GM23248 (cell line): ENCODE measurements at regions not wholly inside any gene's neighbourhood (a gene's known extent, or its start where the extent isn't known, plus 50 kb on each side); places are given as distances from the start of the nearest gene placed in this dataset.
A peak's percentile ranks its signal among the peaks of the same experiment; 100 is the strongest.
"Not testable (repeated sequence)": the region's sequence is repeated elsewhere in the genome, so short reads cannot be mapped to it uniquely, and the experiment has no call there.

Source experiments
- DNase-seq: peaks from one replicate; pipeline ENCODE4 v3.0.0-alpha.2; 2015
- H2AFZ ChIP-seq: fragments of 200-600 bp; sonication (generic); 2 replicates; pipeline ENCODE4 v1.6.1; 2016; ENCODE audit warnings: antibody characterized with exemption
- H3F3A ChIP-seq: fragments of 200-600 bp; sonication (generic); 2 replicates; pipeline ENCODE4 v1.6.1; 2016; ENCODE audit warnings: mild to moderate bottlenecking, antibody characterized with exemption, mixed run types; ENCODE audit not compliant: insufficient read depth
- H3K27ac ChIP-seq: fragments of 200-600 bp; sonication (generic); 2 replicates; pipeline ENCODE4 v1.5.1; 2016; ENCODE audit warnings: mild to moderate bottlenecking
- H3K27me3 ChIP-seq: fragments of 200-600 bp; sonication (generic); replicated peaks from 2 replicates; pipeline ENCODE4 v1.6.1; 2016; ENCODE audit warnings: mild to moderate bottlenecking; ENCODE audit not compliant: insufficient read depth
- H3K36me3 ChIP-seq: fragments of 200-600 bp; sonication (generic); 2 replicates; pipeline ENCODE4 v1.6.1; 2016; ENCODE audit warnings: low read depth, mild to moderate bottlenecking
- H3K4me1 ChIP-seq: fragments of 200-600 bp; sonication (generic); 2 replicates; pipeline ENCODE4 v1.6.1; 2016; ENCODE audit warnings: mild to moderate bottlenecking; ENCODE audit not compliant: insufficient read depth
- H3K4me2 ChIP-seq: fragments of 200-600 bp; sonication (generic); one replicate; pipeline ENCODE4 v1.6.1; 2016; ENCODE audit warnings: mild to moderate bottlenecking; ENCODE audit not compliant: unreplicated experiment
- H3K4me3 ChIP-seq: fragments of 200-600 bp; sonication (generic); 2 replicates; pipeline ENCODE4 v1.5.1; 2016; ENCODE audit warnings: mild to moderate bottlenecking
- H3K79me2 ChIP-seq: fragments of 200-600 bp; sonication (generic); 2 replicates; pipeline ENCODE4 v1.6.1; 2016; ENCODE audit warnings: mild to moderate bottlenecking; ENCODE audit not compliant: insufficient read depth
- H3K9ac ChIP-seq: fragments of 200-600 bp; sonication (generic); 2 replicates; pipeline ENCODE4 v1.6.1; 2016; ENCODE audit warnings: mild to moderate bottlenecking
- H3K9me2 ChIP-seq: fragments of 200-600 bp; sonication (generic); 2 replicates; pipeline ENCODE4 v1.6.1; 2016; ENCODE audit warnings: mixed run types, mild to moderate bottlenecking, moderate library complexity; ENCODE audit not compliant: insufficient read depth
- H3K9me3 ChIP-seq: fragments of 200-600 bp; sonication (generic); one replicate; pipeline ENCODE4 v1.6.1; 2017; ENCODE audit warnings: low read depth
- H4K20me1 ChIP-seq: fragments of 200-600 bp; sonication (generic); 2 replicates; pipeline ENCODE4 v1.6.0; 2016; ENCODE audit not compliant: insufficient read depth
- WGBS, 2 experiments: methylation state at CpG; one replicate each; pipeline ENCODE4 v1.1.6; 2015 to 2017; ENCODE audit warnings: low lambda C conversion rate in 2 of 2, low coverage in 1 of 2; ENCODE audit errors: missing lambda C conversion rate in 2 of 2; 5-methylcytosine and 5-hydroxymethylcytosine counted together
- in situ Hi-C: fragments of 300-500 bp; cut with MboI; formaldehyde crosslinking; loops from 2 replicates; pipeline ENCODE4 v1.15.0; 2020

GRCh38 chr1:146770998-146771397 is 167.1 kb upstream of the NBPF12 start:
- H4K20me1 ChIP-seq, in situ Hi-C loops, H3K79me2 ChIP-seq, H3K36me3 ChIP-seq, H3K9me2 ChIP-seq, H3K4me1 ChIP-seq, H3K27me3 ChIP-seq, H3K9me3 ChIP-seq, H3K9ac ChIP-seq, H3K4me2 ChIP-seq, DNase-seq, H3F3A ChIP-seq, H3K4me3 ChIP-seq: not testable (repeated sequence)
- WGBS, 2 experiments = no CpG with 5 or more reads among the region's 3 CpGs
- Histone ChIP-seq H3K27ac (peak overlapping the region; percentile 30; the same call in 1 of the 2 replicates), H2AFZ (peak overlapping the region; percentile 63)

- WGBS, 2 experiments = no CpG with 5 or more reads among the region's 5 CpGs
- H3K9me3 ChIP-seq, H3K9ac ChIP-seq, H3K9me2 ChIP-seq, H2AFZ ChIP-seq, H3K4me3 ChIP-seq, H3K4me1 ChIP-seq, in situ Hi-C loops, H4K20me1 ChIP-seq, DNase-seq, H3K27ac ChIP-seq, H3K79me2 ChIP-seq, H3F3A ChIP-seq, H3K36me3 ChIP-seq, H3K4me2 ChIP-seq, H3K27me3 ChIP-seq: not testable (repeated sequence)
Observed at GRCh38 chr1:146763234-146763633, 174.9 kb upstream of the NBPF12 start.

GRCh38 chr1:146756858-146757257 is 181.3 kb upstream of the NBPF12 start:
- H3K4me3 ChIP-seq, H3K4me2 ChIP-seq, H3F3A ChIP-seq, H3K36me3 ChIP-seq, DNase-seq, in situ Hi-C loops, H3K9ac ChIP-seq, H4K20me1 ChIP-seq, H3K9me3 ChIP-seq, H3K79me2 ChIP-seq, H3K9me2 ChIP-seq, H3K27ac ChIP-seq, H2AFZ ChIP-seq, H3K27me3 ChIP-seq, H3K4me1 ChIP-seq: not testable (repeated sequence)
- 48 to 59% methylated on average over 3 to 4 of the region's 4 CpGs for WGBS, 2 experiments

GRCh38 chr1:146748686-146749085 is 189.4 kb upstream of the NBPF12 start:
- WGBS, 2 experiments = 83 to 100% methylated on average over 1 of the region's 3 CpGs
- H3K4me2 ChIP-seq, H3K9me2 ChIP-seq, DNase-seq, H3K4me3 ChIP-seq, in situ Hi-C loops, H3K9ac ChIP-seq, H3K27ac ChIP-seq, H2AFZ ChIP-seq, H4K20me1 ChIP-seq, H3F3A ChIP-seq, H3K36me3 ChIP-seq, H3K79me2 ChIP-seq, H3K9me3 ChIP-seq, H3K4me1 ChIP-seq, H3K27me3 ChIP-seq: not testable (repeated sequence)

GRCh38 chr1:146731981-146732680 is 206.0 kb upstream of the NBPF12 start:
- 81 to 85% methylated on average over 7 to 9 of the region's 11 CpGs for WGBS, 2 experiments
- H3F3A ChIP-seq, H3K9me2 ChIP-seq, H3K27ac ChIP-seq, H3K4me2 ChIP-seq, DNase-seq, H3K4me3 ChIP-seq, H3K79me2 ChIP-seq, H3K4me1 ChIP-seq, H3K36me3 ChIP-seq, H2AFZ ChIP-seq, in situ Hi-C loops, H3K27me3 ChIP-seq, H3K9me3 ChIP-seq, H3K9ac ChIP-seq, H4K20me1 ChIP-seq: not testable (repeated sequence)

GRCh38 chr1:146729642-146730344 is 208.3 kb upstream of the NBPF12 start:
- H3K4me2 ChIP-seq, H3F3A ChIP-seq, H2AFZ ChIP-seq, H3K79me2 ChIP-seq, H4K20me1 ChIP-seq, H3K4me1 ChIP-seq, H3K9ac ChIP-seq, H3K27ac ChIP-seq, H3K27me3 ChIP-seq, H3K9me2 ChIP-seq, H3K36me3 ChIP-seq, H3K4me3 ChIP-seq, in situ Hi-C loops, DNase-seq, H3K9me3 ChIP-seq: not testable (repeated sequence)
- 35 to 43% methylated on average over 5 to 6 of the region's 9 CpGs for WGBS, 2 experiments

- no CpG with 5 or more reads among the region's 1 CpG for WGBS, 2 experiments
- H3K4me1 ChIP-seq, H3K4me2 ChIP-seq, H3K79me2 ChIP-seq, H4K20me1 ChIP-seq, H3K4me3 ChIP-seq, H3K36me3 ChIP-seq, H2AFZ ChIP-seq, H3K27me3 ChIP-seq, H3K9me2 ChIP-seq, H3K9me3 ChIP-seq, H3K9ac ChIP-seq, H3F3A ChIP-seq, DNase-seq, H3K27ac ChIP-seq, in situ Hi-C loops: not testable (repeated sequence)
Observed at GRCh38 chr1:146715054-146715453, 223.1 kb upstream of the NBPF12 start.
